SK-N-SH treated with all-trans-retinoic acid at 6 μM for 48 hours (cell line): ENCODE measurements at regions not wholly inside any gene's neighbourhood (a gene's known extent, or its start where the extent isn't known, plus 50 kb on each side); places are given as distances from the start of the nearest gene placed in this dataset.

Experiments used
- ATAC-seq: fragments of 200-7000 bp; cut with Tn5 transposase; 3 replicates; pipeline ENCODE4 v1.9.1; 2020; ENCODE audit warnings: mild to moderate bottlenecking, moderate library complexity
- ARNTL ChIP-seq: fragments of 450-650 bp; formaldehyde crosslinking; IDR thresholded peaks from 2 replicates; pipeline ENCODE4 v1.5.0; 2020; ENCODE audit warnings: low read depth, mild to moderate bottlenecking, moderate library complexity, borderline replicate concordance
- BACH2 ChIP-seq: fragments of 250-450 bp; sonication (Bioruptor Pico); IDR thresholded peaks from 2 replicates; pipeline ENCODE4 v1.9.0; 2021; ENCODE audit warnings: mild to moderate bottlenecking, borderline replicate concordance
- ESRRG ChIP-seq: fragments of 250-450 bp; sonication (Bioruptor Pico); IDR thresholded peaks from 2 replicates; pipeline ENCODE4 v1.6.1; 2021; ENCODE audit warnings: mild to moderate bottlenecking
- ISL1 ChIP-seq: fragments of 250-450 bp; sonication (Bioruptor Pico); IDR thresholded peaks from 2 replicates; pipeline ENCODE4 v2.1.2; 2022; ENCODE audit warnings: mild to moderate bottlenecking, moderate library complexity
- OSR1 ChIP-seq: fragments of 250-450 bp; sonication (Bioruptor Pico); IDR thresholded peaks from 2 replicates; pipeline ENCODE4 v1.8.0; 2022; ENCODE audit warnings: moderate library complexity, mild to moderate bottlenecking, inconsistent platforms
- PPARA ChIP-seq: fragments of 250-450 bp; sonication (Bioruptor Pico); IDR thresholded peaks from 2 replicates; pipeline ENCODE4 v1.5.0; 2020; ENCODE audit warnings: mild to moderate bottlenecking, borderline replicate concordance
- RARB ChIP-seq: fragments of 250-450 bp; sonication (Bioruptor Pico); IDR thresholded peaks from 2 replicates; pipeline ENCODE4 v1.8.0; 2021; ENCODE audit warnings: mild to moderate bottlenecking, moderate library complexity
- TOX ChIP-seq: fragments of 250-450 bp; sonication (Bioruptor Pico); IDR thresholded peaks from 2 replicates; pipeline ENCODE4 v1.8.0; 2021; ENCODE audit warnings: mild to moderate bottlenecking, moderate library complexity, borderline replicate concordance
- ZC3H10 ChIP-seq: fragments of 250-450 bp; sonication (Bioruptor Pico); IDR thresholded peaks from 2 replicates; pipeline ENCODE4 v1.5.1; 2021; ENCODE audit warnings: mild to moderate bottlenecking, moderate library complexity
- ZFP3 ChIP-seq: fragments of 250-450 bp; sonication (Bioruptor Pico); IDR thresholded peaks from 2 replicates; pipeline ENCODE4 v1.5.0; 2020; ENCODE audit warnings: mild to moderate bottlenecking, moderate library complexity
- ZFP30 ChIP-seq: fragments of 450-650 bp; formaldehyde crosslinking; IDR thresholded peaks from 2 replicates; pipeline ENCODE4 v1.5.0; 2022; ENCODE audit warnings: mild to moderate bottlenecking, moderate library complexity
- ZNF565 ChIP-seq: fragments of 450-650 bp; formaldehyde crosslinking; conservative IDR thresholded peaks from 2 replicates; pipeline ENCODE4 v1.5.0; 2020; ENCODE audit warnings: low read depth, mild to moderate bottlenecking, moderate library complexity
- ZNF70 ChIP-seq: fragments of 450-650 bp; formaldehyde crosslinking; IDR thresholded peaks from 2 replicates; pipeline ENCODE4 v1.5.0; 2020; ENCODE audit warnings: mild to moderate bottlenecking, moderate library complexity
- ZNF8 ChIP-seq: fragments of 450-650 bp; formaldehyde crosslinking; IDR thresholded peaks from 2 replicates; pipeline ENCODE4 v1.5.0; 2020; ENCODE audit warnings: mild to moderate bottlenecking, moderate library complexity
- TF ChIP-seq, protein P1 (sequence below): fragments of 250-450 bp; sonication (Bioruptor Pico); IDR thresholded peaks from 2 replicates; pipeline ENCODE4 v1.5.1; 2020; ENCODE audit warnings: low read depth, mild to moderate bottlenecking, moderate library complexity
- TF ChIP-seq, protein P2 (sequence below): fragments of 250-450 bp; sonication (Bioruptor Pico); IDR thresholded peaks from 2 replicates; pipeline ENCODE4 v1.5.0; 2020; ENCODE audit warnings: mild to moderate bottlenecking, moderate library complexity

DNA sequence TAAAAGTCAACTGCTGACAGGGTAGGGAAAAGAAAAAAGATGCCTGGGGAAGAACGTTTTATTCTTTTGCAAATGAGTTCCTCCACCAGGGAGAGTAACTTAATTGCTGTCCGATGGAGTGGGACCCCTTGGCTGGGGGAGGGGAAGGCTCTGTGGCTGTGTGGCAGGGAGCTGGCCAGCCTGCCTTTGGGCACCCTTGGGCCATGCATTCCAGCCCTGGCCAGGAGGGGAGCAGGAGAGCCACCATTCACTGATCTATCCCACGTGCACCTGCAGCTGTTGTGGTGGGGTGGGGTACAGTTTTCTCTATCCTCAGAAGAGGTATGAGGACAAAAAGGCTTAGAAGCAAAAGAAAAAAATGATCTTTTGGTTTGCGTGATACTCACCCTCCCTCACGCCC, 116.9 kb downstream of the KCNK1 start:
- ATAC-seq: no peak
- TF ChIP-seq BACH2 (CRISPR knock-in tag): no peak
- no peak for TF ChIP-seq ZFP3 (CRISPR knock-in tag)
- no peak for TF ChIP-seq ESRRG
- TF ChIP-seq ARNTL (CRISPR knock-in tag): no peak
- no peak for TF ChIP-seq TOX (CRISPR knock-in tag)
- no peak for TF ChIP-seq ISL1
- TF ChIP-seq ZNF8 (CRISPR knock-in tag): no peak
- TF ChIP-seq ZFP30 (CRISPR knock-in tag): no peak

DNA sequence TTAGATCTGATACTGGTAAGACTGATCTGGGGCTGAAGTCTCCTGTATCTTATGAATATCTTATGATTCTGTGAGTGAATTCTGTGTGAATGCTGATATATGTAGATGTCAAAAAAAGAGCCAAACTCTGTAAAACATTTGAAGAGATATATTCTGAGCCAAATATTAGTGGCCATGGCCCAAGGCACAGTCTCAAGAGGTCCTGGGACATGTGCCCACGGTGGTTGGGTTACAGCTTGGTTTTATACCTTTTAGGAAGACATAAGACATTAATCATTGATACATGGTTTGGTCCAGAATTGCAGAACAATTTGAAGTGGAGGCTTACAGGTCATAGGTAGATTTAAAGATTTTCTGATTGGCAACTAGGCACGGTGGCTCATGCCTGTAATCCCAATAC, 118.3 kb downstream of the KCNK1 start:
- no peak for ATAC-seq
- TF ChIP-seq, protein P1, sequence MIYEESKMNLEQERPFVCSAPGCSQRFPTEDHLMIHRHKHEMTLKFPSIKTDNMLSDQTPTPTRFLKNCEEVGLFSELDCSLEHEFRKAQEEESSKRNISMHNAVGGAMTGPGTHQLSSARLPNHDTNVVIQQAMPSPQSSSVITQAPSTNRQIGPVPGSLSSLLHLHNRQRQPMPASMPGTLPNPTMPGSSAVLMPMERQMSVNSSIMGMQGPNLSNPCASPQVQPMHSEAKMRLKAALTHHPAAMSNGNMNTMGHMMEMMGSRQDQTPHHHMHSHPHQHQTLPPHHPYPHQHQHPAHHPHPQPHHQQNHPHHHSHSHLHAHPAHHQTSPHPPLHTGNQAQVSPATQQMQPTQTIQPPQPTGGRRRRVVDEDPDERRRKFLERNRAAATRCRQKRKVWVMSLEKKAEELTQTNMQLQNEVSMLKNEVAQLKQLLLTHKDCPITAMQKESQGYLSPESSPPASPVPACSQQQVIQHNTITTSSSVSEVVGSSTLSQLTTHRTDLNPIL (CRISPR knock-in tag): no peak
- TF ChIP-seq ZNF70 (CRISPR knock-in tag) (no peak), TOX (CRISPR knock-in tag) (no peak), BACH2 (CRISPR knock-in tag) (no peak), PPARA (CRISPR knock-in tag) (no peak)
- TF ChIP-seq, protein P2, sequence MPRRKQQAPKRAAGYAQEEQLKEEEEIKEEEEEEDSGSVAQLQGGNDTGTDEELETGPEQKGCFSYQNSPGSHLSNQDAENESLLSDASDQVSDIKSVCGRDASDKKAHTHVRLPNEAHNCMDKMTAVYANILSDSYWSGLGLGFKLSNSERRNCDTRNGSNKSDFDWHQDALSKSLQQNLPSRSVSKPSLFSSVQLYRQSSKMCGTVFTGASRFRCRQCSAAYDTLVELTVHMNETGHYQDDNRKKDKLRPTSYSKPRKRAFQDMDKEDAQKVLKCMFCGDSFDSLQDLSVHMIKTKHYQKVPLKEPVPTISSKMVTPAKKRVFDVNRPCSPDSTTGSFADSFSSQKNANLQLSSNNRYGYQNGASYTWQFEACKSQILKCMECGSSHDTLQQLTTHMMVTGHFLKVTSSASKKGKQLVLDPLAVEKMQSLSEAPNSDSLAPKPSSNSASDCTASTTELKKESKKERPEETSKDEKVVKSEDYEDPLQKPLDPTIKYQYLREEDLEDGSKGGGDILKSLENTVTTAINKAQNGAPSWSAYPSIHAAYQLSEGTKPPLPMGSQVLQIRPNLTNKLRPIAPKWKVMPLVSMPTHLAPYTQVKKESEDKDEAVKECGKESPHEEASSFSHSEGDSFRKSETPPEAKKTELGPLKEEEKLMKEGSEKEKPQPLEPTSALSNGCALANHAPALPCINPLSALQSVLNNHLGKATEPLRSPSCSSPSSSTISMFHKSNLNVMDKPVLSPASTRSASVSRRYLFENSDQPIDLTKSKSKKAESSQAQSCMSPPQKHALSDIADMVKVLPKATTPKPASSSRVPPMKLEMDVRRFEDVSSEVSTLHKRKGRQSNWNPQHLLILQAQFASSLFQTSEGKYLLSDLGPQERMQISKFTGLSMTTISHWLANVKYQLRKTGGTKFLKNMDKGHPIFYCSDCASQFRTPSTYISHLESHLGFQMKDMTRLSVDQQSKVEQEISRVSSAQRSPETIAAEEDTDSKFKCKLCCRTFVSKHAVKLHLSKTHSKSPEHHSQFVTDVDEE (CRISPR knock-in tag): no peak

DNA sequence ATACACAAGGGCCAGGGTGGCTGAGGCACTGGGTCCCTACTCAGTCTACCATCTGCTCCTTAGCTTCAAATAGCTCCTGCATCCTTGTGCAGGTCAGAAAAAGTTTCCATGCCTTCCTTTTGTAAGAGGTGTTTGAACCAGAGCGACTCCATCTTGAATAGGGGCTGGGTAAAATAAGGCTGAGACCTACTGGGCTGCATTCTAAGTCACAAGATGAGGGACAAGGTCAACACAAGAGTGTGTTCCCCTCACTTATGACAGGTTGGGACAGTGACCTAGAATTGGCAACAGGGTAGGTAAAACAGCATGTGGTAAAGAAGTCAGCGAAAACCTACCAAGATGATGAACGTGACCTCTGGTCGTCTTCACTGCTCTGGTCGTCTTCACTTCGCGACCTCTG, 120.5 kb downstream of the KCNK1 start:
- ATAC-seq: no peak

DNA sequence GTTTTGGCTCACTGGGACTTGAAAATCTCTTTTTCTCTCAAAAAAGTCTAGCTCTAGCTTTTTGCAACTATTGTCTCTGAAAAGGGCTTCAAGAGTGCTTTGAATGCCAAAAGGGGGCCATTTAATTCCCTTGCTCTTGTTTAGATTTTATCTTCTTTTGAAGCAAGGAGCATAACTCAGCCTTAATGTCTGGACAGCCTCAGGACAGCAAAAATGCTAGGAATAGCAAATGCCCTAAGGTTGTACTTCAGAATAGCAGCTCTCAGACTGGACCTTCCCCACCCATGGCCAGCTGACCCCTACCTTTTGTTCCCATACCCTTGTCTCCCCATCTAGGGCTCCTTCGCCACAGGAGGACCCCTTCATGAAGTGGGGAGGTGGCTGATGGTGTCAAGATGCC, 121.4 kb downstream of the KCNK1 start:
- TF ChIP-seq ISL1: peak; percentile 16
- TF ChIP-seq, protein P1 (CRISPR knock-in tag): no peak
- peak; percentile 49; the same call in 2 of the 3 replicates for ATAC-seq

More for the DNA sequence above, 120.5 kb downstream of the KCNK1 start:
- TF ChIP-seq ZNF70 (CRISPR knock-in tag): no peak
- TF ChIP-seq ARNTL (CRISPR knock-in tag): no peak
- no peak for TF ChIP-seq OSR1 (CRISPR knock-in tag)
- TF ChIP-seq ZFP30 (CRISPR knock-in tag): no peak
- no peak for TF ChIP-seq ZNF565 (CRISPR knock-in tag)
- TF ChIP-seq ISL1: no peak
- TF ChIP-seq, protein P2 (CRISPR knock-in tag): no peak
- no peak for TF ChIP-seq PPARA (CRISPR knock-in tag)
- TF ChIP-seq RARB (CRISPR knock-in tag): no peak
- no peak for TF ChIP-seq ZC3H10 (CRISPR knock-in tag)

DNA sequence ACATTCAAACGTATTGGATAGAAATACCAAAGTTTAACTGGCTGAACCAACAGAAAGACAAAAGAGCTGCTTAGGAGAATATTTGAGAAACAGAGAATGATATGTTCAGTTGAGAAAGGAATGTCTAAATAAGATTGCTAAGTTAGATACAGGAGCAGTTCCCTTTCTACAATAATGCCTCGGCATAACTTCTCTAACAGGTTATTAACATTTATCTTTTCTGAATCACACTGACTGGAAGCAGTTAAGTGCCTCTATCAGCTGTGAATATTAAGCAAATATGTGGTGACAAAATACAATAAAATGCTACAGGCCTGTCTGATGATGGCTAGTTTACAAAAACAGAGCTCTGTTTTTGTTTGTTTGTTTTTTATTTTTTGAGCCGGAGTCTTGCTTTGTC, 121.9 kb downstream of the KCNK1 start:
- ATAC-seq: peak; percentile 66
- TF ChIP-seq, protein P2 (CRISPR knock-in tag): no peak
- TF ChIP-seq ISL1: peak; percentile 95
